ENCODE measurements at regions not wholly inside any gene's neighbourhood (a gene's known extent, or its start where the extent isn't known, plus 50 kb on each side); places are given as distances from the start of the nearest gene placed in this dataset.

DNA sequence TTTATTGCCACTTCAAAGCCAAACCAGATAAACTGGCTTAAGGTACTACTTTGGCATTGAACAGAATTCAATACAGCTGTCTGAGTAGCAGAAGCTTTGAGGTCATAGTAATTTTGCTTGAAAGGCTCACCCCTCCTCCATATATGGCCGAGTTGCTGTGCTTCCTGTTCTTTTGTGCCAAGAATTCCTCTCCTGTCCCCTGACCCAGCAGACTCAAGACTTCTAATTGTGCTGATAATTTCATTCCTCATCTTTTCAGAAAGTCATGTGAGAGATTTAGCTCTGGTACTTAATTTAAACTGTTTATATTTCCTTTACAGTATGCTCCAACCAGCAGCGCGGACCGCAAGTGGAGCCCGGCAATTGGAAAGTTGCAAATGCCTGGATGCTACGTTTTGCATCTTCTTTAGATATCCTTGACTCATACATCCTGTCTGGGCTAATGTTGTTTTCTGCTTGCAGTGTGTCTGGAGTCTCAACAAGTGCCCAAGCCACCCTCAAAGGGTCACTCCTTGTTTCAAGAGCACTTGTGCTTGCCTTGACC is 373.4 kb downstream of the PDGFC start:
- Histone ChIP-seq H3K27ac (ENCODE audit: low read depth in 2 of 2, low read length in 2 of 2) (no peak overlapping the region), H3K9me3 (ENCODE audit: control insufficient read depth in 2 of 2, low read length in 2 of 2) (no peaks in the 10 kb centered on the region), H3K4me1 (ENCODE audit: control insufficient read depth in 2 of 2, insufficient read depth in 2 of 2, low read length in 2 of 2) (no peaks in the 10 kb centered on the region), H3K4me3 (ENCODE audit: low read length in 2 of 2) (no peak overlapping the region), H3K9ac (ENCODE audit: low read depth in 1 of 2, low read length in 2 of 2) (no peak overlapping the region), H3K27me3 (ENCODE audit: control insufficient read depth in 2 of 2, insufficient read depth in 2 of 2, low read length in 2 of 2) (no peaks in the 10 kb centered on the region), H3K36me3 (ENCODE audit: control insufficient read depth in 2 of 2, insufficient read depth in 2 of 2, low read length in 2 of 2) (no peaks in the 10 kb centered on the region)

DNA sequence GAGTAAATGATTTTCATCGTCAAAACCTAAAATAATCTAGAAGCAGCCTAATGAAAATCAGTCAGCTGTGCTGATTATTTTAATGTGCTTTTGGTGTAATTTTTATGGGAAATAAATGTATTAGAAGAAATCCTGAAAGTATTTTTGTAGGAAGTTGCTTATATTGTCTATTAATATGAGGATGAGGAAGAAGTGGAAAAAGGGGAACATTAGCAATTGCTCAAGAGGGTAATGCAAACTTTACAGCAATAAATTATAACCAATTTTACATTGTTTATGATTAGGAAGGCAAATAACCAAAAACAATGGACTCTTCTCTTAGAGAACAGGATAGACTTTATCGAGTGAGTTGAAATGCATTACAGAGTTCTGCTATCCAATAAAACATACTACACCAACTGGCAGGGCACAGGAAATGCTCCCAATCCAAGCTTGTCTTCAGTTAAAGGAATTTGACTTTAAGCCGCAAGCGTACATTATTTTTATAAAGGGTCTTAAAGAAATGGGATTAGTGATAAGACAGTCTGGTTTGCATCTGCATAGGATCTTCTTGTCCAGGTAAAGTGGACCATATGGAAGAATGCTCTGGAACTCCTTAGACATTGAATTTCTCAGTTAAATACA is 374.8 kb downstream of the PDGFC start:
- H3K4me1 ChIP-seq (ENCODE audit: control insufficient read depth in 2 of 2, insufficient read depth in 2 of 2, low read length in 2 of 2): no peaks in the 10 kb centered on the region
- no peak overlapping the region for H3K4me3 ChIP-seq (ENCODE audit: low read length in 2 of 2)
- H3K9ac ChIP-seq (ENCODE audit: low read depth in 1 of 2, low read length in 2 of 2): no peak overlapping the region
- H3K27ac ChIP-seq (ENCODE audit: low read depth in 2 of 2, low read length in 2 of 2): no peak overlapping the region
- H3K9me3 ChIP-seq (ENCODE audit: control insufficient read depth in 2 of 2, low read length in 2 of 2): no peaks in the 10 kb centered on the region
- H3K27me3 ChIP-seq (ENCODE audit: control insufficient read depth in 2 of 2, insufficient read depth in 2 of 2, low read length in 2 of 2): no peaks in the 10 kb centered on the region
- H3K36me3 ChIP-seq (ENCODE audit: control insufficient read depth in 2 of 2, insufficient read depth in 2 of 2, low read length in 2 of 2): no peaks in the 10 kb centered on the region

GRCh38 chr4:156596026-156596425 is 375.6 kb downstream of the PDGFC start:
- no peaks in the 10 kb centered on the region for H3K9me3 ChIP-seq (ENCODE audit: control insufficient read depth in 2 of 2, low read length in 2 of 2)
- no peaks in the 10 kb centered on the region for H3K4me1 ChIP-seq (ENCODE audit: control insufficient read depth in 2 of 2, insufficient read depth in 2 of 2, low read length in 2 of 2)
- no peak overlapping the region for H3K27ac ChIP-seq (ENCODE audit: low read depth in 2 of 2, low read length in 2 of 2)
- no peak overlapping the region for H3K9ac ChIP-seq (ENCODE audit: low read depth in 1 of 2, low read length in 2 of 2)
- no peaks in the 10 kb centered on the region for H3K27me3 ChIP-seq (ENCODE audit: control insufficient read depth in 2 of 2, insufficient read depth in 2 of 2, low read length in 2 of 2)
- no peaks in the 10 kb centered on the region for H3K36me3 ChIP-seq (ENCODE audit: control insufficient read depth in 2 of 2, insufficient read depth in 2 of 2, low read length in 2 of 2)
- no peak overlapping the region for H3K4me3 ChIP-seq (ENCODE audit: low read length in 2 of 2)

- Histone ChIP-seq H3K36me3 (ENCODE audit: control insufficient read depth in 2 of 2, insufficient read depth in 2 of 2, low read length in 2 of 2) (no peaks in the 10 kb centered on the region), H3K9me3 (ENCODE audit: control insufficient read depth in 2 of 2, low read length in 2 of 2) (no peaks in the 10 kb centered on the region), H3K4me3 (ENCODE audit: low read length in 2 of 2) (no peak overlapping the region), H3K9ac (ENCODE audit: low read depth in 1 of 2, low read length in 2 of 2) (no peak overlapping the region), H3K4me1 (ENCODE audit: control insufficient read depth in 2 of 2, insufficient read depth in 2 of 2, low read length in 2 of 2) (no peaks in the 10 kb centered on the region), H3K27ac (ENCODE audit: low read depth in 2 of 2, low read length in 2 of 2) (no peak overlapping the region), H3K27me3 (ENCODE audit: control insufficient read depth in 2 of 2, insufficient read depth in 2 of 2, low read length in 2 of 2) (no peaks in the 10 kb centered on the region)
These were observed 376.6 kb downstream of the PDGFC start for GRCh38 chr4:156595041-156595440.

- no peaks in the 10 kb centered on the region for H3K36me3 ChIP-seq (ENCODE audit: control insufficient read depth in 2 of 2, insufficient read depth in 2 of 2, low read length in 2 of 2)
- H3K4me1 ChIP-seq (ENCODE audit: control insufficient read depth in 2 of 2, insufficient read depth in 2 of 2, low read length in 2 of 2): no peaks in the 10 kb centered on the region
- H3K9me3 ChIP-seq (ENCODE audit: control insufficient read depth in 2 of 2, low read length in 2 of 2): no peaks in the 10 kb centered on the region
- no peak overlapping the region for H3K4me3 ChIP-seq (ENCODE audit: low read length in 2 of 2)
- H3K9ac ChIP-seq (ENCODE audit: low read depth in 1 of 2, low read length in 2 of 2): no peak overlapping the region
- no peak overlapping the region for H3K27ac ChIP-seq (ENCODE audit: low read depth in 2 of 2, low read length in 2 of 2)
- H3K27me3 ChIP-seq (ENCODE audit: control insufficient read depth in 2 of 2, insufficient read depth in 2 of 2, low read length in 2 of 2): no peaks in the 10 kb centered on the region
These were observed 377.0 kb downstream of the PDGFC start for GRCh38 chr4:156594624-156595023.

GRCh38 chr4:156593464-156593863 is 378.1 kb downstream of the PDGFC start:
- no peaks in the 10 kb centered on the region for H3K36me3 ChIP-seq (ENCODE audit: control insufficient read depth in 2 of 2, insufficient read depth in 2 of 2, low read length in 2 of 2)
- H3K4me1 ChIP-seq (ENCODE audit: control insufficient read depth in 2 of 2, insufficient read depth in 2 of 2, low read length in 2 of 2): no peaks in the 10 kb centered on the region
- no peaks in the 10 kb centered on the region for H3K9me3 ChIP-seq (ENCODE audit: control insufficient read depth in 2 of 2, low read length in 2 of 2)
- no peak overlapping the region for H3K9ac ChIP-seq (ENCODE audit: low read depth in 1 of 2, low read length in 2 of 2)
- H3K27ac ChIP-seq (ENCODE audit: low read depth in 2 of 2, low read length in 2 of 2): no peak overlapping the region
- no peaks in the 10 kb centered on the region for H3K27me3 ChIP-seq (ENCODE audit: control insufficient read depth in 2 of 2, insufficient read depth in 2 of 2, low read length in 2 of 2)
- H3K4me3 ChIP-seq (ENCODE audit: low read length in 2 of 2): no peak overlapping the region

GRCh38 chr4:156591679-156592078 is 379.9 kb downstream of the PDGFC start:
- Histone ChIP-seq H3K27me3 (ENCODE audit: control insufficient read depth in 2 of 2, insufficient read depth in 2 of 2, low read length in 2 of 2) (no peaks in the 10 kb centered on the region), H3K36me3 (ENCODE audit: control insufficient read depth in 2 of 2, insufficient read depth in 2 of 2, low read length in 2 of 2) (no peaks in the 10 kb centered on the region), H3K4me3 (ENCODE audit: low read length in 2 of 2) (no peak overlapping the region), H3K4me1 (ENCODE audit: control insufficient read depth in 2 of 2, insufficient read depth in 2 of 2, low read length in 2 of 2) (no peaks in the 10 kb centered on the region), H3K9ac (ENCODE audit: low read depth in 1 of 2, low read length in 2 of 2) (no peak overlapping the region), H3K9me3 (ENCODE audit: control insufficient read depth in 2 of 2, low read length in 2 of 2) (no peaks in the 10 kb centered on the region), H3K27ac (ENCODE audit: low read depth in 2 of 2, low read length in 2 of 2) (no peak overlapping the region)

- Histone ChIP-seq H3K9ac (ENCODE audit: low read depth in 1 of 2, low read length in 2 of 2) (no peak overlapping the region), H3K27ac (ENCODE audit: low read depth in 2 of 2, low read length in 2 of 2) (no peak overlapping the region), H3K9me3 (ENCODE audit: control insufficient read depth in 2 of 2, low read length in 2 of 2) (no peaks in the 10 kb centered on the region), H3K4me3 (ENCODE audit: low read length in 2 of 2) (no peak overlapping the region), H3K4me1 (ENCODE audit: control insufficient read depth in 2 of 2, insufficient read depth in 2 of 2, low read length in 2 of 2) (no peaks in the 10 kb centered on the region), H3K27me3 (ENCODE audit: control insufficient read depth in 2 of 2, insufficient read depth in 2 of 2, low read length in 2 of 2) (no peaks in the 10 kb centered on the region), H3K36me3 (ENCODE audit: control insufficient read depth in 2 of 2, insufficient read depth in 2 of 2, low read length in 2 of 2) (no peaks in the 10 kb centered on the region)
These were observed 387.5 kb downstream of the PDGFC start for GRCh38 chr4:156584100-156584499.

GRCh38 chr4:156583265-156583664 is 388.3 kb downstream of the PDGFC start:
- Histone ChIP-seq H3K4me1 (ENCODE audit: control insufficient read depth in 2 of 2, insufficient read depth in 2 of 2, low read length in 2 of 2) (no peaks in the 10 kb centered on the region), H3K27me3 (ENCODE audit: control insufficient read depth in 2 of 2, insufficient read depth in 2 of 2, low read length in 2 of 2) (no peaks in the 10 kb centered on the region), H3K36me3 (ENCODE audit: control insufficient read depth in 2 of 2, insufficient read depth in 2 of 2, low read length in 2 of 2) (no peaks in the 10 kb centered on the region), H3K4me3 (ENCODE audit: low read length in 2 of 2) (no peak overlapping the region), H3K27ac (ENCODE audit: low read depth in 2 of 2, low read length in 2 of 2) (no peak overlapping the region), H3K9me3 (ENCODE audit: control insufficient read depth in 2 of 2, low read length in 2 of 2) (no peaks in the 10 kb centered on the region), H3K9ac (ENCODE audit: low read depth in 1 of 2, low read length in 2 of 2) (no peak overlapping the region)

DNA sequence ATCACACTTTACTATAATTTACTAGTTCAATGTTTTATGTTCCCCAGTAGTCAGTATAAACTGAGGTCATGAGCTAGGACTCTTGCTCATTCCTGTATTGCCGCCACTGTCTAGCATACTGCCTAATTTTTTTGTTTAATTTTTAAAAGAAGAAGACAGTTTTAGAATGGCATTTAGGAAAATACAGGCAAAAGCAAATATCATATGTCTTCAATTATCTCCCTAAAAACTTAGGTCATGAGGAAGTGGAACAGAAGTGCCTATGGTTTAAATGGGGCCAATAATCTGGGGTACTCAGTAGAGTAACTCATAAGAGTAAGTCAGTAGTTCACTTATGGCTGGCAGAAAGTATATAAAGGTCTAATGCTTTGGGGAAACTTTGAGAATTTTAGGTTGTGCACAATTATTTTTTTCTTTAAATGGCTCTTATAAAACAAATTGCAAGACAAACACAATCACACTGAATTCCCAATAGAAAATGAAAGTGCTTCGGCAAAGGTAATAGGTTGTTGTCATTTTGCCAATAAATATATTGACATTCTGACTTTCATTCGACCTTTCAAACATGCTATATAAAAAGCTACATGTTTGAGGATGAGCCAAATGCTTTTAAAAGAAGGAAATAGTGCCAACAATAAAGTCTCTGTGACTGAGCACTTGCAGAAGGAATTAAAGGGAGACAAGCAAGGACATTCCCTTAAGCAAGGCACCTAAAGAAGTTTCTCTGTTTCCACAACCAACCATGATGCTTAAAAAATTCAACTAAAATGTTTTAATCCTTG is 390.1 kb downstream of the PDGFC start:
- no peak overlapping the region for H3K27ac ChIP-seq (ENCODE audit: low read depth in 2 of 2, low read length in 2 of 2)
- peak overlapping the region in 1 of 2 donors; percentile 11 for H3K4me3 ChIP-seq (ENCODE audit: low read length in 2 of 2)
- no peaks in the 10 kb centered on the region for H3K27me3 ChIP-seq (ENCODE audit: control insufficient read depth in 2 of 2, insufficient read depth in 2 of 2, low read length in 2 of 2)
- no peaks in the 10 kb centered on the region for H3K9me3 ChIP-seq (ENCODE audit: control insufficient read depth in 2 of 2, low read length in 2 of 2)
- H3K36me3 ChIP-seq (ENCODE audit: control insufficient read depth in 2 of 2, insufficient read depth in 2 of 2, low read length in 2 of 2): no peaks in the 10 kb centered on the region
- H3K4me1 ChIP-seq (ENCODE audit: control insufficient read depth in 2 of 2, insufficient read depth in 2 of 2, low read length in 2 of 2): no peaks in the 10 kb centered on the region
- H3K9ac ChIP-seq (ENCODE audit: low read depth in 1 of 2, low read length in 2 of 2): no peak overlapping the region

All from mucosa of rectum (tissue), 2 donors.